ENCODE measurements at regions not wholly inside any gene's neighbourhood (a gene's known extent, or its start where the extent isn't known, plus 50 kb on each side); places are given as distances from the start of the nearest gene placed in this dataset.

DNA sequence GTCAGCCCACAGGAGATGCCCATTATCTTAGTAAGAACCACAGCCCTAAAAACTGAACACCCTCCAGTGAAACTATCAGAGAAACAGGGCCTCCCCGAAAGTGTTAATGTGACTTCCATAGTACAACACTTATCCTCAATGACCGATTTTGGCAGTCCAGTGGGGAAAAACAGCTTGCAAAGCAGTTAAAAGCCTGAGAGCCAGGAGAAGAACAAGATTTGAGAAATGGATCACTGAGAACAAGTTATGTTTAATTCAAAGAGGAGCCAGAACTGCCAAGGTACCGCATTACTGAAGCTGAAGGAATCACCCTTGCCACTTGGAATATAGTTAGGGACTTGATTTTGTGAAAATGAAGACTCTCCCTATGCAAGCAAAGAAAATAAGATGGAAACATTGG is 236.9 kb downstream of the QKI start:
- TF ChIP-seq, protein P1, sequence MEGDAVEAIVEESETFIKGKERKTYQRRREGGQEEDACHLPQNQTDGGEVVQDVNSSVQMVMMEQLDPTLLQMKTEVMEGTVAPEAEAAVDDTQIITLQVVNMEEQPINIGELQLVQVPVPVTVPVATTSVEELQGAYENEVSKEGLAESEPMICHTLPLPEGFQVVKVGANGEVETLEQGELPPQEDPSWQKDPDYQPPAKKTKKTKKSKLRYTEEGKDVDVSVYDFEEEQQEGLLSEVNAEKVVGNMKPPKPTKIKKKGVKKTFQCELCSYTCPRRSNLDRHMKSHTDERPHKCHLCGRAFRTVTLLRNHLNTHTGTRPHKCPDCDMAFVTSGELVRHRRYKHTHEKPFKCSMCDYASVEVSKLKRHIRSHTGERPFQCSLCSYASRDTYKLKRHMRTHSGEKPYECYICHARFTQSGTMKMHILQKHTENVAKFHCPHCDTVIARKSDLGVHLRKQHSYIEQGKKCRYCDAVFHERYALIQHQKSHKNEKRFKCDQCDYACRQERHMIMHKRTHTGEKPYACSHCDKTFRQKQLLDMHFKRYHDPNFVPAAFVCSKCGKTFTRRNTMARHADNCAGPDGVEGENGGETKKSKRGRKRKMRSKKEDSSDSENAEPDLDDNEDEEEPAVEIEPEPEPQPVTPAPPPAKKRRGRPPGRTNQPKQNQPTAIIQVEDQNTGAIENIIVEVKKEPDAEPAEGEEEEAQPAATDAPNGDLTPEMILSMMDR (IDR thresholded peaks at IDR 0.05): no peak

DNA sequence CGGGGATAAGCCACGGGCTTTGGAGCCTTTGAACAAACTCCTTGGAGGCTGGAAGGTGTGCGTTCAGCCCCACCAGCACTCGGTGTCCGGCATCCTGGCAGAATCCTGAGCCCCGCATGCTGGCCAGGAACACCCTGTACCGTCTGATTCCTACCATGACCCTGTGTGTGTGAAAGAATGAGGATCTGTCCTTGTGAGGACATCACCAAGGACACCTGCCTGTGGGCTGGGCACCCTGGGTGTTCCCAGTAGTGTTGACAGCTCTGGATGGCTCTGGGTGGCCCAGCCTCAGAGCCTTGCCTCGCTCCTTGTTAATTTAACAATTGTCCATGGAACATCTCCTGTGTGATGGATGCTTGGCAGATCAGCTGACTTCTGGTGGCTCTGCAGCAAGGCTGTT is 234.3 kb downstream of the QKI start:
- H3K4me1 ChIP-seq: no peaks in the 10 kb centered on the region
- DNase-seq: no peak
- no peak overlapping the region for H3K27ac ChIP-seq
- no peaks in the 10 kb centered on the region for H3K9me3 ChIP-seq
- H3K4me3 ChIP-seq: no peak overlapping the region
- no peak for TF ChIP-seq EP300 (IDR thresholded peaks at IDR 0.05; ENCODE audit: low read depth)
- no peaks in the 10 kb centered on the region for H3K36me3 ChIP-seq
- no peaks in the 10 kb centered on the region for H3K27me3 ChIP-seq
- intact Hi-C loops (cut with DNase I; ENCODE audit: low total_unique reads) (no loop called here), in situ Hi-C loops (cut with MboI; ENCODE audit: low pct_ligation_motif_present in 1 of 4, low pct_unique_long_range_greater_than_20kb in 1 of 4, low sequenced_read_pairs in 3 of 4) (no loop called here)
- WGBS, 2 donors (ENCODE audit: low coverage in 1 of 2): 80 to 89% methylated on average over 1 to 8 of the region's 8 CpGs

More for the DNA sequence above, 236.9 kb downstream of the QKI start:
- DNase-seq: no peak
- 88 to 89% methylated on average over 3 of the region's 3 CpGs for WGBS, 2 donors (ENCODE audit: low coverage in 1 of 2)
- intact Hi-C loops (cut with DNase I; ENCODE audit: low total_unique reads): no loop called here
- H3K4me3 ChIP-seq: no peak overlapping the region
- H3K27ac ChIP-seq: no peak overlapping the region
- H3K36me3 ChIP-seq: no peaks in the 10 kb centered on the region
- in situ Hi-C loops (cut with MboI; ENCODE audit: low pct_ligation_motif_present in 1 of 4, low pct_unique_long_range_greater_than_20kb in 1 of 4, low sequenced_read_pairs in 3 of 4): no loop called here
- no peaks in the 10 kb centered on the region for H3K9me3 ChIP-seq
- H3K4me1 ChIP-seq: no peaks in the 10 kb centered on the region
- H3K27me3 ChIP-seq: no peaks in the 10 kb centered on the region

DNA sequence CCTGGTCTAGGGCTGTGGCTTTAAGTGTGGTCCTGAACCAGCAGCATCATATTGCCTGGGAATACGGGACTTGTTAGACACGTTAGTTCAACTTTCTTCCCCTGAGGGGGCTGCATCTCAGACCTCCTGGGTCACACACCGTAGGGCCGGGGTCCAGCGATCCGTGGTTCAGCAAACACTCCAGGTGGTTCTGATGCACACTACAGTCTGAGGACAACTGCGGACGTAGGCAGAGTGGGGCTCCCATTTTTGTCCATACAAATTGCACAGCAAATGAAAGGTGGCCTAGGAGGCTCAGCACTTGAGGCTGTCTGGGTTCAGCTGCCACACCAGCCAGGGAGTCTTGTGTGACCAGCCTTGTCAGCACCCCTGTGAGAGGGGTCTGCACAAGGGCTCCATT is 233.1 kb downstream of the QKI start:
- H3K27ac ChIP-seq: no peak overlapping the region
- no peaks in the 10 kb centered on the region for H3K27me3 ChIP-seq
- TF ChIP-seq EP300 (IDR thresholded peaks at IDR 0.05; ENCODE audit: low read depth): no peak
- no peak for TF ChIP-seq POLR2A (IDR thresholded peaks at IDR 0.05)
- TF ChIP-seq, protein P1 (IDR thresholded peaks at IDR 0.05): no peak
- TF ChIP-seq POLR2AphosphoS5 (IDR thresholded peaks at IDR 0.05): no peak
- in situ Hi-C loops (cut with MboI; ENCODE audit: low pct_ligation_motif_present in 1 of 4, low pct_unique_long_range_greater_than_20kb in 1 of 4, low sequenced_read_pairs in 3 of 4) (no loop called here), intact Hi-C loops (cut with DNase I; ENCODE audit: low total_unique reads) (no loop called here)
- no peaks in the 10 kb centered on the region for H3K36me3 ChIP-seq
- no peak overlapping the region for H3K4me3 ChIP-seq
- no peaks in the 10 kb centered on the region for H3K4me1 ChIP-seq
- H3K9me3 ChIP-seq: no peaks in the 10 kb centered on the region
- 90% methylated on average over 8 of the region's 8 CpGs; no CpG with 5 or more reads in 1 of the 2 donors for WGBS, 2 donors (ENCODE audit: low coverage in 1 of 2)
- DNase-seq: no peak

DNA sequence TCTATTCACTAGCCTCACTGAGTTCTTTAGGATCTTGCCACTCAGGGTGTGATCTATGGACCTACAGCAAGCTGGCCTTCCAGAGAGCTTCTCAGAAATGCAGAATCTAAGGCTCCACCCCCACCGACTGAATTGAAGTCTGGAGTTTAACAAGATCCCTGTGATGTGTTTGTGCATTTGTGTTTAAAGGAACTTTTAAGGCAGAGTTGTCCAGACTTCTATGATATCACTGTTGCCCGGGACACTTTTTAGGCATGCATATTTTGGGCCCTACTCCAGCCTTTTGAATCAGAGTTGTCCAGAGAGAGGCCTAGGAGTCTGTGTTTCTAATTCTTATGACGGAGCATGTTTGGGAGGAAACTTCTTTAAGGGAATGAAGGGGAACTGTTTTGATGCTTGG is 232.3 kb downstream of the QKI start:
- intact Hi-C loops (cut with DNase I; ENCODE audit: low total_unique reads) (no loop called here), in situ Hi-C loops (cut with MboI; ENCODE audit: low pct_ligation_motif_present in 1 of 4, low pct_unique_long_range_greater_than_20kb in 1 of 4, low sequenced_read_pairs in 3 of 4) (no loop called here)
- Histone ChIP-seq H3K4me3 (no peak overlapping the region), H3K36me3 (no peaks in the 10 kb centered on the region), H3K4me1 (no peaks in the 10 kb centered on the region), H3K27me3 (no peaks in the 10 kb centered on the region), H3K27ac (no peak overlapping the region), H3K9me3 (no peaks in the 10 kb centered on the region)
- TF ChIP-seq POLR2AphosphoS5 (IDR thresholded peaks at IDR 0.05) (no peak), EP300 (IDR thresholded peaks at IDR 0.05; ENCODE audit: low read depth) (no peak), POLR2A (IDR thresholded peaks at IDR 0.05) (no peak)
- TF ChIP-seq, protein P1 (IDR thresholded peaks at IDR 0.05): no peak
- 69 to 88% methylated on average over 1 to 3 of the region's 3 CpGs for WGBS, 2 donors (ENCODE audit: low coverage in 1 of 2)
- DNase-seq: no peak

DNA sequence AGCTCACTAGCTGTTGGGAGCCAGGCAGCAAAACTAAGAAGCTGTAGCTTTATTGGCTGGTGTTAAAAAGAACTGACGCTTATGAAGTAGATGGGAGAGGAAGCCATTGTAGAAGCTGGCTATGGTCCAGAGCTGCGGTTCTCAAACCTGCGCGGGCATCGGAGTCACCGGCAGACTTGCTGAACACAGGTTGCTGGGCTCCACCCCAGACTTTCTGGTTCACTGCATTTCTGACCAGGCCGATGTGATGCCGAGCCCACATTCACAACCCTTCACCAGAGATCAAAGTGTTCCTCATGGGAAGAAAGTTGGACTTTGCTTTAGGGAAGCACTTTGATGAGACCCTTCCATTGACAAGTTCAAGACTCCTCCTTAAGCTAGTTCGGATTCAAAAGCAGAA is 231.6 kb downstream of the QKI start:
- TF ChIP-seq POLR2AphosphoS5 (IDR thresholded peaks at IDR 0.05) (no peak), EP300 (IDR thresholded peaks at IDR 0.05; ENCODE audit: low read depth) (no peak), POLR2A (IDR thresholded peaks at IDR 0.05) (no peak)
- TF ChIP-seq, protein P1 (IDR thresholded peaks at IDR 0.05): no peak
- H3K36me3 ChIP-seq: no peaks in the 10 kb centered on the region
- H3K4me3 ChIP-seq: no peak overlapping the region
- in situ Hi-C loops (cut with MboI; ENCODE audit: low pct_ligation_motif_present in 1 of 4, low pct_unique_long_range_greater_than_20kb in 1 of 4, low sequenced_read_pairs in 3 of 4): no loop called here
- WGBS, 2 donors (ENCODE audit: low coverage in 1 of 2): 67 to 83% methylated on average over 6 to 9 of the region's 9 CpGs
- no peaks in the 10 kb centered on the region for H3K9me3 ChIP-seq
- DNase-seq: no peak
- H3K4me1 ChIP-seq: no peaks in the 10 kb centered on the region
- intact Hi-C loops (cut with DNase I; ENCODE audit: low total_unique reads): no loop called here
- no peak overlapping the region for H3K27ac ChIP-seq
- no peaks in the 10 kb centered on the region for H3K27me3 ChIP-seq
